Muscle of back (tissue), 3 donors: ENCODE measurements at regions not wholly inside any gene's neighbourhood (a gene's known extent, or its start where the extent isn't known, plus 50 kb on each side); places are given as distances from the start of the nearest gene placed in this dataset.

Experiments
- DNase-seq, 3 donors: peaks; one replicate each; pipeline versions ENCODE4 v3.0.0 to v3.0.0-alpha.2; 2013

GRCh38 chrX:120021927-120022326 is 55.6 kb downstream of the RHOXF2B start:
- DNase-seq: no peak

DNA sequence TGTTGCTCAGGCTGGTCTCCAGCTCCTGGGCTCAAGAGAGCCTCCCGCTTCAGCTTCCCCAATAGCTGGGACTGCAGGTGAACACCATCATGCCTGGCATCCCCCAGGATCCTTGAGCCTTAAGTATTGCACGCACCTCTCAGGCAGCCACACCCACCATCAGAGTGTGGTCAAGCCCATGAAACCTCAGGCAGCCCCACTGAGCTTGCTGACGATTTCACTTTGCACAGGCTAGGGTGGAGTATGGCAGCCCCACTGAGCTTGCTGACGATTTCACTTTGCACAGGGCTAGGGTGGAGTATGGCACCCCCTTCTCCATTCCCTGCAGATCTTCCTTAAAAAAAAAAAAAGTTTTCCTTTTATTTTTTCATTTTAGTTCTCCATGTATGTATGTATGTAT is 57.2 kb downstream of the RHOXF2B start:
- no peak for DNase-seq

DNA sequence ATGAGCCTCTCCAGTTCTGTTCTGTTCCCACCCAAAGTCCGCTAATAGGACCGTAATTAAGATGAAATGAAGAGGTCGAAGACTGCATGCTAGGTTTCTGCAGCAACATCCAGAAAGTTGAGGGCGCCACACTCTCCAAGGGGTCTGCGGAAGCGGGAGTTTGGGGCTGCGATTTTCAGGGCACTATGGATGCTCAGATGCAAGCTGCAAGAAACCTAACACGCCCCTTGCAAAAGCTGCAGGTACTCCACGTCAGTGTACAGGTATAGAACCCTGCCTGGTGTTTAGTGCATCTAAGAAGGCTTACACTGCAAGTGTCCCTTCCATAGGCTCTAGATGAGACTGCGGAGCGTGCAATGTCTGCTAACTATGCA is 61.4 kb downstream of the RHOXF2B start:
- DNase-seq: no peak

- peak in 1 of 3 donors; percentile 11 for DNase-seq
These were observed 62.1 kb downstream of the RHOXF2B start for GRCh38 chrX:120015145-120016067.

- DNase-seq: no peak
These were observed 62.9 kb downstream of the RHOXF2B start for GRCh38 chrX:120014354-120015130.

GRCh38 chrX:120001787-120002186 is 58.2 kb upstream of the NKAP start:
- no peak for DNase-seq

DNA sequence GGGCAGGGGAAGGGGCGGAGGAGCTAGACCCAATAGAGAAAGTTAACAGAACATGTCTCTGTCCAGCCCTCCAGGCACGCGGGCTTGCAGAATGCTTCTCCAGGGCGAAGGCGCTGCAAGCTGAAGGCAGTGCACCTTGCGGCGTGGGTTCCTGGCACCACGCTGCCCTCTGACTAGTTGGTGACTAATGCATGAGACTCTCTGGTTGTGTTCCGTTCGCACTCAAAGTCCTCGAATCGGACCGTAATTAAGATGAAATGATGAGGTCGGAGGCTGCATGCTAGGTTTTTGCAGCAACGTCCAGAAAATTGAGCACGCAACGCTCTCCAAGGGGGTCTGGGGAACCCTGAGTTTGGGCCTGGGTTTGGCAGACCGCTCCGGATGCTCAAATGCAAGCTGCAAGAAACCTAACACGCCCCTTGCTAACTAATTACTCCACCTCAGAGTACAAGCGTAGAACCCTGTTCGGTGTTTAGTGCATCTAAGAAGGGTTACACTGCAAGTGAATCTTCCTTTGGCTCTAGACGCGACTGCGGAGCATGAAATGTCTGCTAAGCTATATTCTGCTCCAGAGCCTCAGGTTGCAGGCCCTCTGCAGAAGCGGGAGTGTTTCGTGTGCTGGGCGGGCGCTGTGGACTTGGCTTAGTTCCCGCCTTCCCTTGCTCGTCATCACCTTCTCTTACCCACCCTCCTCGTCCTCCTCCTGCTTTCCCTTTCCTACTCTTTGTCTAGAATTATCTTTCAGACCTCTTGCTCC is 57.1 kb upstream of the NKAP start:
- peak in 1 of 3 donors; percentile 4 for DNase-seq

GRCh38 chrX:119999087-119999634 is 55.6 kb upstream of the NKAP start:
- peak in 1 of 3 donors; percentile 3 for DNase-seq

DNA sequence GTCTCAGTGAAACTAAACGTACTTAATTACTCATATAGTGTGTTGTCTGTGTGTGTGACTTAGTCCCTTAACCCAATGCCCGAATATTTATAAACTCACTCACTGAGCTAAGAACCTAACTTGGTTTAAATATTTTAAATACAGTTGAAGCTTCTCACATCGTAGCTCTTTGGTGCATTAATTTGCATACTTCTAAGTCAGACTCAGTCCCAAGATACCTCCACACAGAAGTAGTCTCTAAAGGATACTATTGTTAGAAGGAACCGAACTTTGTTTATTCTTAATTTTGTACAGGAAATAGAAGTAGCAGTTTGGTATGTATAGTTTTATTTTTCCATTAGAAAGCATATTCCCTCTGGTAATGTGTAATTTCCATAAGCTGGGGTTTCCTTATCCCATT is 54.0 kb upstream of the NKAP start:
- no peak for DNase-seq

- peak in 1 of 3 donors; percentile 16 for DNase-seq
These were observed 53.3 kb upstream of the NKAP start for GRCh38 chrX:119996600-119997524.

- DNase-seq: peak in 1 of 3 donors; percentile 9
These were observed 52.5 kb upstream of the NKAP start for GRCh38 chrX:119996069-119996468.
